OCI-LY3 (cell line): ENCODE measurements at regions not wholly inside any gene's neighbourhood (a gene's known extent, or its start where the extent isn't known, plus 50 kb on each side); places are given as distances from the start of the nearest gene placed in this dataset.

ENCODE experiments used
- H2AFZ ChIP-seq: fragments of 200-600, 300-600 bp; shearing (Covaris generic); 2 replicates; pipeline ENCODE4 v1.6.0; 2014; ENCODE audit warnings: antibody characterized with exemption, low read depth, low read length
- H3K27ac ChIP-seq: fragments of 200-600, 300-600 bp; sonication (generic); 2 replicates; pipeline ENCODE4 v1.5.1; 2014; ENCODE audit warnings: mild to moderate bottlenecking, low read length, moderate library complexity, mixed read lengths
- H3K27me3 ChIP-seq: fragments of 200-600, 300-600 bp; sonication (generic); 2 replicates; pipeline ENCODE4 v1.6.1; 2014; ENCODE audit warnings: low read depth, low read length, mixed read lengths
- H3K36me3 ChIP-seq: fragments of 200-600, 300-600 bp; sonication (generic); replicated peaks from 2 replicates; pipeline ENCODE3; 2014; ENCODE audit warnings: low read depth, low read length, mixed read lengths
- H3K4me1 ChIP-seq: fragments of 300-600, 200-600 bp; sonication (generic); 2 replicates; pipeline ENCODE4 v1.6.1; 2014; ENCODE audit warnings: low read length, mixed read lengths
- H3K4me2 ChIP-seq: fragments of 200-600, 300-600 bp; sonication (generic); 2 replicates; pipeline ENCODE4 v1.6.1; 2014; ENCODE audit warnings: low read length, mixed read lengths
- H3K4me3 ChIP-seq: fragments of 300-600, 200-600 bp; sonication (generic); 2 replicates; pipeline ENCODE4 v1.5.1; 2014; ENCODE audit warnings: antibody characterized with exemption, mild to moderate bottlenecking, low read length, moderate library complexity
- H3K79me2 ChIP-seq: fragments of 300-600, 200-600 bp; shearing (Covaris generic); 2 replicates; pipeline ENCODE4 v1.6.1; 2014; ENCODE audit warnings: mild to moderate bottlenecking, low read length, mixed read lengths
- H3K9ac ChIP-seq: fragments of 300-600, 200-600 bp; shearing (Covaris generic); 2 replicates; pipeline ENCODE4 v1.6.0; 2014; ENCODE audit warnings: mild to moderate bottlenecking, low read length, moderate library complexity
- H3K9me3 ChIP-seq: fragments of 200-600, 300-600 bp; shearing (Covaris generic); 2 replicates; pipeline ENCODE4 v1.6.1; 2014; ENCODE audit warnings: low read length, mixed read lengths; ENCODE audit not compliant: insufficient read depth
- H4K20me1 ChIP-seq: fragments of 200-600, 300-600 bp; sonication (generic); 2 replicates; pipeline ENCODE4 v1.6.1; 2016; ENCODE audit warnings: low read length, mixed read lengths; ENCODE audit not compliant: insufficient read depth
- EZH2phosphoT487 ChIP-seq: fragments of 200-600 bp; shearing (Covaris generic); IDR thresholded peaks from 2 replicates; pipeline ENCODE4 v1.6.1; 2018; ENCODE audit warnings: antibody characterized with exemption, mixed run types, low read depth
- TF ChIP-seq, protein P1 (sequence below): fragments of 200-600, 300-600 bp; sonication (generic); IDR thresholded peaks from 2 replicates; pipeline ENCODE4 v1.5.1; 2014; ENCODE audit warnings: antibody characterized with exemption, low read length, low read depth

DNA sequence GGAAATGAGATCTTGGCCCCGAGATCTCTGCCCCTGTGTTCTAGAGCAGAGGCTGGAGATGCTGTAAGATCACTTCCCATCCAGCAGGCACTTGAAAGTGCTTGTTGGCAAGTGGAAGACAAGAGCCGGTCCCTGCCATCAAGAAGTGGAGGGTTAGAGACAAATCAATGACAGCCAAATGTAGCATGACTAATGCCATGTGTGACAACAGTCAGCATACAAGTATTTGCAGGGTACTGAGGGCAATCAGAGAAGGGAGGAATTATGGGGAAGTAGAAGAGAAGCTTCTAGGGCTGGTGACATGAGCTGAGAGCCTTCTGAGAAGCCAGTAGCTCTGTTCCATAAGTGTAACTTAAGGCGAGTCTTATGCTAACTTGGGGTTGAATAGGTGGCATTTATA lies 58.6 kb downstream of the TMEM17 start:
- no peak overlapping the region for H3K4me3 ChIP-seq
- no peaks in the 10 kb centered on the region for H3K36me3 ChIP-seq
- no peaks in the 10 kb centered on the region for H3K4me1 ChIP-seq
- no peaks in the 10 kb centered on the region for H3K27me3 ChIP-seq
- TF ChIP-seq EZH2phosphoT487: no peak
- TF ChIP-seq, protein P1, sequence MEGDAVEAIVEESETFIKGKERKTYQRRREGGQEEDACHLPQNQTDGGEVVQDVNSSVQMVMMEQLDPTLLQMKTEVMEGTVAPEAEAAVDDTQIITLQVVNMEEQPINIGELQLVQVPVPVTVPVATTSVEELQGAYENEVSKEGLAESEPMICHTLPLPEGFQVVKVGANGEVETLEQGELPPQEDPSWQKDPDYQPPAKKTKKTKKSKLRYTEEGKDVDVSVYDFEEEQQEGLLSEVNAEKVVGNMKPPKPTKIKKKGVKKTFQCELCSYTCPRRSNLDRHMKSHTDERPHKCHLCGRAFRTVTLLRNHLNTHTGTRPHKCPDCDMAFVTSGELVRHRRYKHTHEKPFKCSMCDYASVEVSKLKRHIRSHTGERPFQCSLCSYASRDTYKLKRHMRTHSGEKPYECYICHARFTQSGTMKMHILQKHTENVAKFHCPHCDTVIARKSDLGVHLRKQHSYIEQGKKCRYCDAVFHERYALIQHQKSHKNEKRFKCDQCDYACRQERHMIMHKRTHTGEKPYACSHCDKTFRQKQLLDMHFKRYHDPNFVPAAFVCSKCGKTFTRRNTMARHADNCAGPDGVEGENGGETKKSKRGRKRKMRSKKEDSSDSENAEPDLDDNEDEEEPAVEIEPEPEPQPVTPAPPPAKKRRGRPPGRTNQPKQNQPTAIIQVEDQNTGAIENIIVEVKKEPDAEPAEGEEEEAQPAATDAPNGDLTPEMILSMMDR: no peak
- H3K79me2 ChIP-seq: no peaks in the 10 kb centered on the region
- H2AFZ ChIP-seq: no peak overlapping the region
- H3K4me2 ChIP-seq: no peak overlapping the region
- no peaks in the 10 kb centered on the region for H4K20me1 ChIP-seq
- H3K9me3 ChIP-seq: no peaks in the 10 kb centered on the region
- H3K9ac ChIP-seq: no peak overlapping the region
- no peak overlapping the region for H3K27ac ChIP-seq

DNA sequence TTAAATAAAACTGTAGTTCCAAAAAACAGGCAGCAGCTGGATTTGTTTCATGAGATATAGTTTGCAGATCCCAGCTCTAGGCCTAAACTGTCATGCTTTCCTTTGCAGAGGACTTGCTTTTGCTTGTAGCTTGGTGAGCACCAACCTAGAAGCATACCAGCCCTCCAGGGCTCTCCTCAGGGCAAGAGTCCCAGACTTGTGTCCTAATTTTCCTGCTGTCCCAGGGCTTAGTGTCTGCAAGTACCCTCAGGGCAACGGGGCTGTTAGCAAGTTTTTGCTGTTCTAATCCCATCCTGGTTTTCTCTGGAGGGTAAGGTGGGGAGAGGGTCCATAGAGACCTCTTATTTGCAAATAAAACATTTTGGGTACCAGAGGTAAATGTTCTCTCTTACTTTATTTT lies 59.5 kb downstream of the TMEM17 start:
- Histone ChIP-seq H3K4me3 (no peak overlapping the region), H3K4me1 (peaks cover 7% of the 10 kb centered on the region), H3K36me3 (no peaks in the 10 kb centered on the region), H2AFZ (no peak overlapping the region), H3K9ac (no peak overlapping the region), H4K20me1 (no peaks in the 10 kb centered on the region), H3K27me3 (no peaks in the 10 kb centered on the region), H3K79me2 (no peaks in the 10 kb centered on the region), H3K9me3 (no peaks in the 10 kb centered on the region), H3K4me2 (no peak overlapping the region), H3K27ac (no peak overlapping the region)
- TF ChIP-seq, protein P1: no peak
- no peak for TF ChIP-seq EZH2phosphoT487

DNA sequence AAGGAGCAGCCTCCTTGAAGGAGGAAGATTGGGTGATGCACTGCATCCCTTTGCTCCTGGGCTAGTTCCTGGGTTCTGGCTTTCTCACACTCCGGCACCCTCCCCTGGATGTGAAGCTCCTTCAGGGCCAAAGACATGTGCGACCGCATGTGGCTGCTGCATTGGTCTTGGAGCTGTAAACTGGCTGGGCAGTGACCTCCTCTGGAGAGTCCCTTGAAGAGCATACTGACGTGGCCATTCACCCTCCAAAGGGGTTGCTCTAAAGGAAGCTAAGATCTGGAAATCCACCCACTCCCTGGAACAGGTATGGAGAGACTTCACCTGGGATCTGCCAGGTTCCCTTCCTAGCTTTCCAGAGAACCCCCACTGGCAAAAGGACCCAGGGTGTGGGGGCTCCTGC lies 62.1 kb downstream of the TMEM17 start:
- H2AFZ ChIP-seq: no peak overlapping the region
- H3K9ac ChIP-seq: no peak overlapping the region
- no peaks in the 10 kb centered on the region for H4K20me1 ChIP-seq
- peaks cover 33% of the 10 kb centered on the region for H3K4me1 ChIP-seq
- TF ChIP-seq, protein P1: peak; percentile 20
- no peak for TF ChIP-seq EZH2phosphoT487
- H3K4me2 ChIP-seq: no peak overlapping the region
- H3K79me2 ChIP-seq: no peaks in the 10 kb centered on the region
- H3K27ac ChIP-seq: no peak overlapping the region
- no peaks in the 10 kb centered on the region for H3K36me3 ChIP-seq
- no peak overlapping the region for H3K4me3 ChIP-seq
- no peaks in the 10 kb centered on the region for H3K9me3 ChIP-seq
- no peaks in the 10 kb centered on the region for H3K27me3 ChIP-seq

DNA sequence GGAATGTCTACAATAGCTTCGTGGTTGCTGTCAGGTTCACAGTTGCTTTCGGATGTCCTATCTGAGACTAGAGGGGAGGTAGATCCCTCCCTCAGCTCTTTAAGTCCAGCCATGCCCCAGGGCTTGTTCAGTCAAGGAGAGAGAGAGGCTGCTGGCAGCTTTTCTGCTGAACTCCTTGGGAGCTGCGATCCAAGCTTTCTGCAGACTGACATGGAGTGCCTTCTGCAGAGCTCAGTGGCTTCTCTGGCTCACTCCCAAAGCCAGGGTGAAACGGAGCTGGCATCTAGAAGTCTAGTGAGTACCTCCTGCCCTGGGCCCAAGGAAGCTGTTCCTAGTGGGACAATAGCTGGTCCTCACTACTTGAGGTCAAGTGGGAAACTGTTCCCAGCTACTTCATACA lies 62.5 kb downstream of the TMEM17 start:
- H3K4me1 ChIP-seq: peaks cover 35% of the 10 kb centered on the region
- no peak overlapping the region for H3K4me3 ChIP-seq
- no peaks in the 10 kb centered on the region for H3K27me3 ChIP-seq
- no peak for TF ChIP-seq EZH2phosphoT487
- TF ChIP-seq, protein P1: no peak
- no peak overlapping the region for H3K9ac ChIP-seq
- H3K79me2 ChIP-seq: no peaks in the 10 kb centered on the region
- H3K36me3 ChIP-seq: no peaks in the 10 kb centered on the region
- no peaks in the 10 kb centered on the region for H3K9me3 ChIP-seq
- no peaks in the 10 kb centered on the region for H4K20me1 ChIP-seq
- H3K4me2 ChIP-seq: no peak overlapping the region
- no peak overlapping the region for H3K27ac ChIP-seq
- H2AFZ ChIP-seq: no peak overlapping the region
